C4-2B (cell line): ENCODE measurements at regions not wholly inside any gene's neighbourhood (a gene's known extent, or its start where the extent isn't known, plus 50 kb on each side); places are given as distances from the start of the nearest gene placed in this dataset.

Experiments used
- CTCF ChIP-seq: fragments of 450-650 bp; conservative IDR thresholded peaks from 2 replicates; pipeline ENCODE4 v1.5.1; 2017; ENCODE audit warnings: mild to moderate bottlenecking
- ZFX ChIP-seq: fragments of 450-650 bp; IDR thresholded peaks from 2 replicates; pipeline ENCODE4 v1.6.1; 2017

GRCh38 chr22:48503035-48503625 lies 1324.5 kb downstream of the BRD1 start:
- TF ChIP-seq CTCF (no peak), ZFX (no peak)
